IMR-90 (cell line): ENCODE measurements at regions not wholly inside any gene's neighbourhood (a gene's known extent, or its start where the extent isn't known, plus 50 kb on each side); places are given as distances from the start of the nearest gene placed in this dataset.

Experiments used
- ATAC-seq: fragments of 200-7000 bp; cut with Tn5 transposase; 2 replicates; pipeline ENCODE4 v1.9.1; 2020; ENCODE audit warnings: low read depth, mild to moderate bottlenecking, moderate library complexity
- BruUV-seq: library from RNA; stranded (reverse); fragments of 400-500 nt; replicated peaks from 2 replicates; lab custom pipeline; 2021; lab: Mats Ljungman, UMichigan
- CTCF ChIA-PET: fragments of 300-600 bp; formaldehyde crosslinking; extraction: SDS; loops from one replicate; lab custom pipeline; 2021; ENCODE audit warnings: antibody characterized with exemption; lab: Yijun Ruan, JAX
- POLR2A ChIA-PET: fragments of 300-600 bp; sonication (Branson Sonifier 250); formaldehyde crosslinking; loops from one replicate; lab custom pipeline; 2022; ENCODE audit warnings: antibody characterized with exemption; ENCODE audit not compliant: unreplicated experiment; lab: Charles Lee
- DNase-seq: peaks from one replicate; pipeline ENCODE4 v3.0.0; 2013
- H2AFZ ChIP-seq: replicated peaks from 2 replicates; pipeline ENCODE3; 2013; ENCODE audit warnings: low read length, mild to moderate bottlenecking; ENCODE audit not compliant: poor library complexity
- H2AK5ac ChIP-seq: 2 replicates; pipeline ENCODE4 v1.6.1; 2013; ENCODE audit warnings: low read depth, low read length, inconsistent platforms
- H2AK9ac ChIP-seq: replicated peaks from 2 replicates; pipeline ENCODE3; 2013; ENCODE audit warnings: mild to moderate bottlenecking, low read depth, low read length, moderate library complexity; ENCODE audit not compliant: poor library complexity
- H2BK120ac ChIP-seq: 2 replicates; pipeline ENCODE4 v1.6.1; 2013; ENCODE audit warnings: low read depth, low read length, inconsistent platforms
- H2BK15ac ChIP-seq: 3 replicates; pipeline ENCODE4 v1.6.1; 2013; ENCODE audit warnings: low read depth, low read length, inconsistent platforms
- H2BK20ac ChIP-seq: 2 replicates; pipeline ENCODE4 v1.6.1; 2013; ENCODE audit warnings: low read depth, mild to moderate bottlenecking, inconsistent platforms, low read length, moderate library complexity
- H2BK5ac ChIP-seq: 2 replicates; pipeline ENCODE4 v1.6.1; 2013; ENCODE audit warnings: mild to moderate bottlenecking, low read depth, low read length, inconsistent platforms; ENCODE audit not compliant: poor library complexity, severe bottlenecking
- H3K14ac ChIP-seq: replicated peaks from 2 replicates; pipeline ENCODE4 v1.6.1; 2013; ENCODE audit warnings: low read depth, low read length, inconsistent platforms
- H3K18ac ChIP-seq: 2 replicates; pipeline ENCODE4 v1.6.1; 2013; ENCODE audit warnings: low read depth, low read length, control low read depth
- H3K23ac ChIP-seq: 2 replicates; pipeline ENCODE4 v1.6.1; 2013; ENCODE audit warnings: low read depth, low read length, inconsistent platforms
- H3K27ac ChIP-seq: 2 replicates; pipeline ENCODE4 v1.5.1; 2013; ENCODE audit warnings: mild to moderate bottlenecking, control low read depth, low read length; ENCODE audit not compliant: insufficient read depth
- H3K27me3 ChIP-seq: 2 replicates; pipeline ENCODE4 v1.6.1; 2013; ENCODE audit warnings: low read length; ENCODE audit not compliant: control insufficient read depth, insufficient read depth
- H3K36me3 ChIP-seq: 2 replicates; pipeline ENCODE4 v1.6.1; 2013; ENCODE audit warnings: low read length, mixed read lengths; ENCODE audit not compliant: control insufficient read depth, insufficient read depth
- H3K4ac ChIP-seq: 2 replicates; pipeline ENCODE4 v1.6.1; 2013; ENCODE audit warnings: low read depth, low read length, inconsistent platforms
- H3K4me1 ChIP-seq: 2 replicates; pipeline ENCODE4 v1.6.1; 2013; ENCODE audit warnings: low read length, mixed read lengths; ENCODE audit not compliant: control insufficient read depth, insufficient read depth
- H3K4me2 ChIP-seq: 2 replicates; pipeline ENCODE4 v1.6.1; 2013; ENCODE audit warnings: low read depth, mild to moderate bottlenecking, control low read depth, low read length, moderate library complexity
- H3K4me3 ChIP-seq: 2 replicates; pipeline ENCODE4 v1.5.1; 2013; ENCODE audit warnings: low read depth, mild to moderate bottlenecking, control low read depth, low read length, moderate library complexity; ENCODE audit not compliant: insufficient read depth
- H3K56ac ChIP-seq: 2 replicates; pipeline ENCODE4 v1.6.1; 2013; ENCODE audit warnings: low read length, inconsistent platforms; ENCODE audit not compliant: insufficient read depth; ENCODE audit errors: extremely low read depth
- H3K79me1 ChIP-seq, 2 experiments: 2 replicates each; pipeline ENCODE4 v1.6.1; 2013; ENCODE audit warnings: low read length in 2 of 2, inconsistent platforms in 1 of 2, low read depth in 1 of 2
- H3K9ac ChIP-seq: 2 replicates; pipeline ENCODE4 v1.6.1; 2013; ENCODE audit warnings: low read depth, low read length, control low read depth
- H3K9me1 ChIP-seq: 2 replicates; pipeline ENCODE4 v1.6.1; 2013; ENCODE audit warnings: low read length, inconsistent platforms; ENCODE audit not compliant: insufficient read depth
- H3K9me3 ChIP-seq: 2 replicates; pipeline ENCODE4 v1.6.1; 2013; ENCODE audit warnings: low read length; ENCODE audit not compliant: control insufficient read depth, insufficient read depth
- H4K20me1 ChIP-seq: 2 replicates; pipeline ENCODE4 v1.6.1; 2013; ENCODE audit warnings: low read length, inconsistent platforms; ENCODE audit not compliant: insufficient read depth
- H4K5ac ChIP-seq: 2 replicates; pipeline ENCODE4 v1.6.1; 2013; ENCODE audit warnings: mild to moderate bottlenecking, low read depth, low read length, control low read depth
- H4K8ac ChIP-seq, 2 experiments: 2 replicates each; pipeline ENCODE4 v1.6.1; 2013; ENCODE audit warnings: low read depth in 2 of 2, low read length in 2 of 2, control low read depth in 1 of 2, inconsistent platforms in 1 of 2
- H4K91ac ChIP-seq: 2 replicates; pipeline ENCODE4 v1.6.1; 2013; ENCODE audit warnings: low read depth, low read length, inconsistent platforms; ENCODE audit not compliant: insufficient read depth
- BHLHE40 ChIP-seq: fragments of 150-350 bp; IDR thresholded peaks from 2 replicates; pipeline ENCODE4 v1.6.1; 2016; ENCODE audit warnings: mild to moderate bottlenecking, low read depth, low read length
- CEBPB ChIP-seq: IDR thresholded peaks from 2 replicates; pipeline ENCODE4 v1.6.1; 2012; ENCODE audit warnings: low read depth, low read length, improper control_type of control experiment
- CHD1 ChIP-seq: IDR thresholded peaks from 2 replicates; pipeline ENCODE4 v1.6.1; 2012; ENCODE audit warnings: low read depth, low read length, improper control_type of control experiment
- ELK1 ChIP-seq: fragments of 150-350 bp; IDR thresholded peaks from 2 replicates; pipeline ENCODE4 v1.6.1; 2016; ENCODE audit warnings: low read depth, mild to moderate bottlenecking, low read length, moderate library complexity, borderline replicate concordance
- MAFK ChIP-seq: IDR thresholded peaks from 2 replicates; pipeline ENCODE4 v1.6.1; 2012; ENCODE audit warnings: low read depth, low read length, improper control_type of control experiment
- NFE2L2 ChIP-seq: fragments of 150-350 bp; IDR thresholded peaks from 2 replicates; pipeline ENCODE4 v1.6.1; 2016; ENCODE audit warnings: low read depth, mild to moderate bottlenecking, low read length
- RAD21 ChIP-seq: IDR thresholded peaks from 2 replicates; pipeline ENCODE4 v1.6.1; 2012; ENCODE audit warnings: low read length, improper control_type of control experiment
- RCOR1 ChIP-seq: IDR thresholded peaks from 2 replicates; pipeline ENCODE4 v1.6.1; 2012; ENCODE audit warnings: mild to moderate bottlenecking, low read length, improper control_type of control experiment; ENCODE audit not compliant: insufficient replicate concordance
- SMC3 ChIP-seq: fragments of 150-350 bp; IDR thresholded peaks from 2 replicates; pipeline ENCODE4 v1.6.1; 2016; ENCODE audit warnings: low read depth, mild to moderate bottlenecking, antibody characterized with exemption, low read length, moderate library complexity
- WGBS, 2 experiments: methylation state at CpG; one replicate each; pipeline versions ENCODE4 v1.1.5 to v1.1.7; 2013; ENCODE audit warnings: missing lambda C conversion rate in 2 of 2; ENCODE audit not compliant: insufficient read length in 1 of 2; ENCODE audit errors: extremely low coverage in 2 of 2; 5-methylcytosine and 5-hydroxymethylcytosine counted together
- dilution Hi-C: fragments of 300-500 bp; cut with HindIII; formaldehyde crosslinking; loops from one replicate; pipeline ENCODE4 v1.14.3; 2018; ENCODE audit warnings: low sequenced_read_pairs; ENCODE audit not compliant: unreplicated experiment
- in situ Hi-C: fragments of 300-500 bp; cut with MboI; formaldehyde crosslinking; loops from 3 replicates; pipeline ENCODE4 v1.14.3; 2019; ENCODE audit warnings: low sequenced_read_pairs, inconsistent platforms, mixed read lengths
- intact Hi-C: fragments of 100-400 bp; cut with micrococcal nuclease; formaldehyde crosslinking; loops from 2 replicates; pipeline ENCODE4 v1.10.0; 2022
- TF ChIP-seq, protein P1 (sequence below): fragments of 150-350 bp; IDR thresholded peaks from 2 replicates; pipeline ENCODE4 v1.6.1; 2017; ENCODE audit warnings: mild to moderate bottlenecking, antibody characterized with exemption, low read length, low read depth
- TF ChIP-seq, protein P2 (sequence below): conservative IDR thresholded peaks from 2 replicates; pipeline ENCODE4 v1.5.1; 2012; ENCODE audit warnings: mild to moderate bottlenecking, low read depth, low read length, improper control_type of control experiment

DNA sequence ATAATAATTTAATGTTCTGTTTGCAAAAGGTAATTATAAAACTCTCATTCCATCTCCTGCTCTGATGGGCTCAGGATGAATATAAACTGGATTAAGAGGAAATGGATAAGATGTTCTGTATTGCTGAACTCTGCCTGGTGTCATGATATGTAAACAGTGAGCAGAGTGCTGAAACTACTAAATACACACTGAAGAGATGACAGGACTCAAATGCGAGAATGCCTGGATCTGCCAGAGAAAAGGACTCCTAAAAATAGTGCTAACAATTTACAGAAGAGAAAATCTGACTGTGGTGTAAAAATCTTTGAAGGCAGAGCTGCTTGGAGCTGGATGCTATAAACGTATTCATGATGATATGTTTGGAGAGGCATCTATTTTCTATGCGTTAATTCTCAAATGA is 303.2 kb downstream of the RWDD3 start:
- Histone ChIP-seq H3K4ac (no peak overlapping the region), H3K23ac (no peak overlapping the region), H2BK15ac (no peak overlapping the region), H2BK20ac (no peak overlapping the region), H2AFZ (no peak overlapping the region), H3K9ac (no peak overlapping the region), H2AK5ac (no peak overlapping the region), H3K9me3 (no peaks in the 10 kb centered on the region; the same call in 1 of the 2 replicates), H2BK120ac (no peak overlapping the region), H3K36me3 (no peaks in the 10 kb centered on the region), H3K18ac (no peak overlapping the region), H3K4me3 (no peak overlapping the region), H3K27ac (no peak overlapping the region), H3K9me1 (no peaks in the 10 kb centered on the region), H4K20me1 (no peaks in the 10 kb centered on the region), H2BK5ac (no peak overlapping the region), H4K8ac (no peak overlapping the region), H3K4me2 (no peak overlapping the region), H3K79me1 (no peaks in the 10 kb centered on the region), H2AK9ac (no peak overlapping the region), H3K14ac (no peak overlapping the region), H4K5ac (no peak overlapping the region), H3K4me1 (no peaks in the 10 kb centered on the region), H3K56ac (no peak overlapping the region), H3K27me3 (no peaks in the 10 kb centered on the region), H4K91ac (no peak overlapping the region)
- ATAC-seq (no peak), DNase-seq (no peak)
- dilution Hi-C loops: no loop called here
- 0% methylated on average over 1 of the region's 3 CpGs; no CpG with 5 or more reads in 1 of the 2 experiments for WGBS, 2 experiments
- no TSS peak for BruUV-seq
- in situ Hi-C loops: no loop called here
- TF ChIP-seq MAFK: no peak
- TF ChIP-seq NFE2L2: no peak
- no peak for TF ChIP-seq RCOR1
- TF ChIP-seq SMC3: no peak
- TF ChIP-seq ELK1: no peak
- no peak for TF ChIP-seq BHLHE40
- no peak for TF ChIP-seq RAD21
- TF ChIP-seq, protein P1, sequence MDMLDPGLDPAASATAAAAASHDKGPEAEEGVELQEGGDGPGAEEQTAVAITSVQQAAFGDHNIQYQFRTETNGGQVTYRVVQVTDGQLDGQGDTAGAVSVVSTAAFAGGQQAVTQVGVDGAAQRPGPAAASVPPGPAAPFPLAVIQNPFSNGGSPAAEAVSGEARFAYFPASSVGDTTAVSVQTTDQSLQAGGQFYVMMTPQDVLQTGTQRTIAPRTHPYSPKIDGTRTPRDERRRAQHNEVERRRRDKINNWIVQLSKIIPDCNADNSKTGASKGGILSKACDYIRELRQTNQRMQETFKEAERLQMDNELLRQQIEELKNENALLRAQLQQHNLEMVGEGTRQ: no peak
- TF ChIP-seq, protein P2, sequence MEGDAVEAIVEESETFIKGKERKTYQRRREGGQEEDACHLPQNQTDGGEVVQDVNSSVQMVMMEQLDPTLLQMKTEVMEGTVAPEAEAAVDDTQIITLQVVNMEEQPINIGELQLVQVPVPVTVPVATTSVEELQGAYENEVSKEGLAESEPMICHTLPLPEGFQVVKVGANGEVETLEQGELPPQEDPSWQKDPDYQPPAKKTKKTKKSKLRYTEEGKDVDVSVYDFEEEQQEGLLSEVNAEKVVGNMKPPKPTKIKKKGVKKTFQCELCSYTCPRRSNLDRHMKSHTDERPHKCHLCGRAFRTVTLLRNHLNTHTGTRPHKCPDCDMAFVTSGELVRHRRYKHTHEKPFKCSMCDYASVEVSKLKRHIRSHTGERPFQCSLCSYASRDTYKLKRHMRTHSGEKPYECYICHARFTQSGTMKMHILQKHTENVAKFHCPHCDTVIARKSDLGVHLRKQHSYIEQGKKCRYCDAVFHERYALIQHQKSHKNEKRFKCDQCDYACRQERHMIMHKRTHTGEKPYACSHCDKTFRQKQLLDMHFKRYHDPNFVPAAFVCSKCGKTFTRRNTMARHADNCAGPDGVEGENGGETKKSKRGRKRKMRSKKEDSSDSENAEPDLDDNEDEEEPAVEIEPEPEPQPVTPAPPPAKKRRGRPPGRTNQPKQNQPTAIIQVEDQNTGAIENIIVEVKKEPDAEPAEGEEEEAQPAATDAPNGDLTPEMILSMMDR: no peak
- TF ChIP-seq CHD1: no peak
- no peak for TF ChIP-seq CEBPB
- intact Hi-C loops: loop anchor here (2.0 kb wide), 1 partner anchor 20 kb away; no protein-coding TSS in a partner anchor
- CTCF ChIA-PET: no interaction called here
- POLR2A ChIA-PET: no interaction called here
